C4-2B (cell line): ENCODE measurements at regions not wholly inside any gene's neighbourhood (a gene's known extent, or its start where the extent isn't known, plus 50 kb on each side); places are given as distances from the start of the nearest gene placed in this dataset.

Experiments used
- ZFX ChIP-seq: fragments of 450-650 bp; IDR thresholded peaks from 2 replicates; pipeline ENCODE4 v1.6.1; 2017
- TF ChIP-seq, protein P1 (sequence below): fragments of 450-650 bp; conservative IDR thresholded peaks from 2 replicates; pipeline ENCODE4 v1.5.1; 2017; ENCODE audit warnings: mild to moderate bottlenecking

DNA sequence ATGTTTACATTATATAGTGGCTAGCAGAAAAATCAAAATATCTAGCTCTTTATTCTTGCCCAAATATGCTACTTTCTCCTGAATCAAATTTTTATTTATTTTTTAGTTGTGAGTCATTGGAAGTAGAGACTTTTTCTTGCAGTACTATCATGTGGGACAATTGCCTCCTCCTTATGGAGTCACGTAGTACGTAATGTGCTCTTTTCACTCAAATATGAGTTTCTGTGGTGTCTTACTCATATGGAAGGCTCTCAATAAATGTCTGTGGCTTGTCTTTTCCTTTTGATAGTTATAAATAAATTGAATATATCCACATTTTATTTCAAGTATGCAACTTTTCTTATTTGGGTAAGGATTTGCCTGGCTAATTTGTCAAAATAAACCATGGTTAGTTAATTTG is 1411.0 kb upstream of the SLC10A2 start:
- TF ChIP-seq, protein P1, sequence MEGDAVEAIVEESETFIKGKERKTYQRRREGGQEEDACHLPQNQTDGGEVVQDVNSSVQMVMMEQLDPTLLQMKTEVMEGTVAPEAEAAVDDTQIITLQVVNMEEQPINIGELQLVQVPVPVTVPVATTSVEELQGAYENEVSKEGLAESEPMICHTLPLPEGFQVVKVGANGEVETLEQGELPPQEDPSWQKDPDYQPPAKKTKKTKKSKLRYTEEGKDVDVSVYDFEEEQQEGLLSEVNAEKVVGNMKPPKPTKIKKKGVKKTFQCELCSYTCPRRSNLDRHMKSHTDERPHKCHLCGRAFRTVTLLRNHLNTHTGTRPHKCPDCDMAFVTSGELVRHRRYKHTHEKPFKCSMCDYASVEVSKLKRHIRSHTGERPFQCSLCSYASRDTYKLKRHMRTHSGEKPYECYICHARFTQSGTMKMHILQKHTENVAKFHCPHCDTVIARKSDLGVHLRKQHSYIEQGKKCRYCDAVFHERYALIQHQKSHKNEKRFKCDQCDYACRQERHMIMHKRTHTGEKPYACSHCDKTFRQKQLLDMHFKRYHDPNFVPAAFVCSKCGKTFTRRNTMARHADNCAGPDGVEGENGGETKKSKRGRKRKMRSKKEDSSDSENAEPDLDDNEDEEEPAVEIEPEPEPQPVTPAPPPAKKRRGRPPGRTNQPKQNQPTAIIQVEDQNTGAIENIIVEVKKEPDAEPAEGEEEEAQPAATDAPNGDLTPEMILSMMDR = no peak
- no peak for TF ChIP-seq ZFX
